ENCODE measurements at regions not wholly inside any gene's neighbourhood (a gene's known extent, or its start where the extent isn't known, plus 50 kb on each side); places are given as distances from the start of the nearest gene placed in this dataset.
"Not testable (repeated sequence)": the region's sequence is repeated elsewhere in the genome, so short reads cannot be mapped to it uniquely, and the experiment has no call there.

DNA sequence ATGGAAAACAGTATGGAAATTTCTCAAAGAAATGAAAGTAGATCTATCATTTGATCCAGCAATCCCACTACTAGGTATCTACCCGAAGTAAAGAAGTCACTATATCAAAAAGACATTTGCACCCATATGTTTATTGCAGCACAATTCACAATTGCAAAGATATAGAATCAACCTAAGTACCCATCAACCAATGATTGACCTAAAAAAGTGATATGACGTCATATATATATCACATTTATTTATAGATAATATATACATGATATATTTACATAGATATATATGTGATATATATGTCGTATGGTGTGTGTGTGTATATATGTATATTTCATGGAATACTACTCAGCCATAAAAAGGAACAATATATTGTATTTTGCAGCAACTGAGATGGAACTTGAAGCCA, 188.3 kb upstream of the ARHGAP42 start:
- DNase-seq (ENCODE audit: insufficient read length, low spot score) (no peak), FAIRE-seq (no peak)
- TF ChIP-seq, protein P1, sequence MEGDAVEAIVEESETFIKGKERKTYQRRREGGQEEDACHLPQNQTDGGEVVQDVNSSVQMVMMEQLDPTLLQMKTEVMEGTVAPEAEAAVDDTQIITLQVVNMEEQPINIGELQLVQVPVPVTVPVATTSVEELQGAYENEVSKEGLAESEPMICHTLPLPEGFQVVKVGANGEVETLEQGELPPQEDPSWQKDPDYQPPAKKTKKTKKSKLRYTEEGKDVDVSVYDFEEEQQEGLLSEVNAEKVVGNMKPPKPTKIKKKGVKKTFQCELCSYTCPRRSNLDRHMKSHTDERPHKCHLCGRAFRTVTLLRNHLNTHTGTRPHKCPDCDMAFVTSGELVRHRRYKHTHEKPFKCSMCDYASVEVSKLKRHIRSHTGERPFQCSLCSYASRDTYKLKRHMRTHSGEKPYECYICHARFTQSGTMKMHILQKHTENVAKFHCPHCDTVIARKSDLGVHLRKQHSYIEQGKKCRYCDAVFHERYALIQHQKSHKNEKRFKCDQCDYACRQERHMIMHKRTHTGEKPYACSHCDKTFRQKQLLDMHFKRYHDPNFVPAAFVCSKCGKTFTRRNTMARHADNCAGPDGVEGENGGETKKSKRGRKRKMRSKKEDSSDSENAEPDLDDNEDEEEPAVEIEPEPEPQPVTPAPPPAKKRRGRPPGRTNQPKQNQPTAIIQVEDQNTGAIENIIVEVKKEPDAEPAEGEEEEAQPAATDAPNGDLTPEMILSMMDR (IDR thresholded peaks at IDR 0.05; ENCODE audit: insufficient read depth, missing control alignments), result no peak

DNA sequence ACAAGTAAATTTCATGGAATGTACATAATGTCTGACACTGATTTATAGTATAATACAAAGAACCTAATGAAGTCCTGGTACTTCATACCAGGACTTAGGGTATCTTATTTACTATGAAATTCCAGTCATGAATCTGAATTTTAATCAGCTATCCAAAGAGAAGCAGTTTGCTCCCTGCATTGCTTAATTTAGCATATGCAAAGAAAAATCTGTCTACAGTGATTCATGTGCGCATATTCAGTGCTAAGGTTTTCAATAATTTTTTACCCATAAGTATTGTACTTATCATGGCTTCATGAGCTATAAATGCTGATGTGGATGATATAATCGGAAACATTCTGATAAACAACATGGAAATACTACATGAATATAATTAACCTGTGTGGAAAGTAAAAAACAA, 185.6 kb upstream of the ARHGAP42 start:
- TF ChIP-seq, protein P1 (IDR thresholded peaks at IDR 0.05; ENCODE audit: insufficient read depth, missing control alignments), result no peak
- DNase-seq (ENCODE audit: insufficient read length, low spot score) (no peak), FAIRE-seq (no peak)

DNA sequence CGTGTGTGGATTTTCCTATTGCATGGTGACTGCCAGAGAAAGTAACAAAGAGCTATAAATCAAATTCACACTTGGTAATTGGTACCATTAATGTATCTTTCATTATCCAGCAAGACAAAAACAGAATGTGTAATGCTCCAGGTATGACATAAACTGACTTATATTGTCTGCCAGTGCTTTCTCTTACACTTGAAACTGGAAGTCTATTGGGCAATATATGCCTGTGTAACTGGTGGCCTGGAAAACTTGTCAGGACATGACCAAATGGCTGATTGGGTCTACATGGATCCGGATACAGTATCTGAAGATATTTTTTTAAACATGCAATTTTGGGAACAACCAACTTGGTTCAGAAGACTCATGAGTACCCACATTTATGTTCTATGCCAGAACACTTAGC, 174.6 kb upstream of the ARHGAP42 start:
- DNase-seq (ENCODE audit: insufficient read length, low spot score), result no peak
- FAIRE-seq, result no peak
- TF ChIP-seq, protein P1 (IDR thresholded peaks at IDR 0.05; ENCODE audit: insufficient read depth, missing control alignments), result no peak

DNA sequence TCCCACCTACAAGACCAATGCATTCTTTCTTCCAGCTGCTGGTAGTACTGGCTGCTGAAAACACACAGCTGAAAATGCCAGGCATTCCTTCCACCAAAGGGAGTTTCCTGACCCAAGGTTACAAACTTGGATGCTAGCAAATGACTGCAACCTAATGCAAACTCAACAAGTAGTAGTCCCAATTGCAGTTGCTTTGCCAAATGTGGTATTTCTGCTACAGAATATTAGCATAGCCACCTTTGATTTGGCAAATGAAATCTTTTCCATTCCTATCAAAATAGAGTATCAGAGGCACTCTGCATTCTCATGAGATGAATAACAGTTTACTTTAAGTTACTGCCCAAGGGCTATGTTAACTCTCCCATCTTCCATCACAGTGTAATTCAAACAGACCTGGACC, 172.0 kb upstream of the ARHGAP42 start:
- DNase-seq (ENCODE audit: insufficient read length, low spot score) (no peak), FAIRE-seq (no peak)
- TF ChIP-seq, protein P1 (IDR thresholded peaks at IDR 0.05; ENCODE audit: insufficient read depth, missing control alignments), result no peak

DNA sequence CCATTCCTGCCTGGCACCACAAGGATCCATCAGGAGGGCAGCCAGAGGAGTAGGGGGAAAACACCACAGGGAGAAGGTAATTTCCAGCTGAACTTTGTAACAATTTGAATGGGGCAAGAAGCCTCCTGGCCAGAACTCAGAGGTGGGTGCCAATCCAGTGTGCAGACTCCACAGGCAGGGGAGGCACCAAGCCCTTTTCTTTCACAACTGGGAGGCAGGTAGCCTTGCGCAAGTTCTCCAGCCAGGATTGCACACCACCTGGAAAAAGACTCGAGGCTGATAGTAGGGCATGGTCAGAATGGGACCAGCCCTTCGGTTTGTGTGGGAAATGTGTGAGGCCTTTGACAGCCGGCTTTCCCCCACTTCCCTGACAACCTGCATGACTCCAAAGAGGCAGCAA, 161.9 kb upstream of the ARHGAP42 start:
- no peak for FAIRE-seq
- TF ChIP-seq, protein P1 (IDR thresholded peaks at IDR 0.05; ENCODE audit: insufficient read depth, missing control alignments), result no peak
- DNase-seq (ENCODE audit: insufficient read length, low spot score), result no peak

DNA sequence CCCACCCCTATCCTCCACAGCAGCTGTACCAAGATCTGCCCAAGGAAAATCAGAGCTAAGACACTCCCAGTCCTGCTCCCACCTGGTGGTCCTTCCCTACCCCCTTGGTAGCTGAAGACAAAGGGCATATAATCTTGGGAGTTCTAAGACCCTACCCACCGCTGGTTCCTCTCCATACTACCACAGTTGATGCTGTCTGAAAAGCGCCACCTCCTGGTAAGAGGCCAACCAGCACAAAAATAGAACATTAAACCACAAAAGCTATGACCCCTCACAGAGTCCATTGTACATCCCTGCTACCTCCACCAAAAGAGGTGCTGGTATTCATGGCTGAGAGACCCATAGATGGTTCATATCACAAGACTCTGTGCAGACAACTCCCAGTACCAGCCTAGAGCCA, 161.5 kb upstream of the ARHGAP42 start:
- no peak for FAIRE-seq
- TF ChIP-seq, protein P1 (IDR thresholded peaks at IDR 0.05; ENCODE audit: insufficient read depth, missing control alignments), result no peak

DNA sequence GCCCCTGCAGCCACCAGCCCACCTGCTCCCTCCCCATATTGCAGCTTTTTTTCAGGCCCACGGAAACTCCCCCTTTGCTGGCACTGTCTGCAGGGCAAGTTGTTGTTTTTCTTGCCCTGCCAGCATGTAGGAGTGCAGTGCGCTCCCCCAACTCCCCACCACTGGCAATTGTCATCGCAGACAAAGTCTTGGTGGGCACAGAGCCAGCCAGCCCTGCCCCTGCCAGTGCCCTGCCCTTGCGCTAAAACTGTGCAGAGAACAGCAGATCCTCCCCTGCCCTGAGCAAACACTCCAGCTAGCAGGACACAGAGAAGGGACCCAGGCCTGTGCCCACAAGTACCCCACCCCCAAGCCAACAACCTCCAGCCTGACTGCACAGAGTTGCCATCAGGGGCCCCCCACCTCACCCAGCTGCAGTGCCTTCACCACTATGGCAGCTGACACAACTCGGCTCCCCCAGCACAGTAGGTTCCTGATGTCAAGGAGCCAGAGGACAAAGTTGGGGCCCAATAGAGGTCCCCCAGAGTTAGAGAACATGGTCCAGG, 158.1 kb upstream of the ARHGAP42 start:
- DNase-seq (ENCODE audit: insufficient read length, low spot score) (no peak), FAIRE-seq (no peak)
- TF ChIP-seq, protein P1 (IDR thresholded peaks at IDR 0.05; ENCODE audit: insufficient read depth, missing control alignments), result no peak

More for the DNA sequence above, 161.5 kb upstream of the ARHGAP42 start:
- no peak for DNase-seq (ENCODE audit: insufficient read length, low spot score)

DNA sequence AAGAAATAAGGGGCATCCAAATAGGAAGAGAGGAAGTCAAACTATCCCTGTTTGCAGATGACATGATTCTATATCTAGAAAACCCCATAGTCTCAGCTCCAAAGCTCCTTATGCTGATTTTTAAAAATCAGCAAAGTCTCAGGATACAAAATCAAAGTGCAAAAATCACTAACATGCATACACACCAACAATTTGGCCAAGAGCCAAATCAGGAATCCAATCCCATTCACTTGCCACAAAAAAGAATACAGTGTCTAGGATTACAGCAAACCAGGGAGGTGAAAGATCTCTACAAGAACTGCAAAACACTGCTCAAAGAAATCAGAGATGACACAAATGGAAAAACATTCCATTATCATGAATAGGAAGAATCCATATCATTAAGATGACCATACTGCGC, 155.8 kb upstream of the ARHGAP42 start:
- not testable (repeated sequence) for DNase-seq (ENCODE audit: insufficient read length, low spot score); FAIRE-seq

All from D721Med (cell line).